ENCODE measurements at regions not wholly inside any gene's neighbourhood (a gene's known extent, or its start where the extent isn't known, plus 50 kb on each side); places are given as distances from the start of the nearest gene placed in this dataset.
"Not testable (repeated sequence)": the region's sequence is repeated elsewhere in the genome, so short reads cannot be mapped to it uniquely, and the experiment has no call there.

DNA sequence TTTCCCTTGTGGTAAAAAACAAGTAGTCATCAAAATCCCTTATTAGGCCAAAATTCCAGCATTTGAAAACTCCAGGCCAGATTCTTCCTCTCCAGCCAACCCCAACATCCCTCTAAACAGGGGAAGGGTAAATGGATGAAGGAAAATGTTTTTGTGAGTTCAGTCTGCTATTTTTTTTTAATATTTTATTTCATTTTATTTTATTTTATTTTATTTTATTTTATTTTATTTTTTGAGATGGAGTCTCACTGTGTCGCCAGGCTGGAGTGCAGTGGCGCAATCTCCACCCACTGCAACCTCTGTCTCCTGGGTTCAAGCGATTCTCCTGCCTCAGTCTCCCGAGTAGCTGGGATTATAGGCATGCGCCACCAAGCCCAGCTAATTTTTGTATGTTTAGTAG is 74.5 kb upstream of the CHST15 start:
- DNase-seq: not testable (repeated sequence)

GRCh38 chr10:124166431-124167125 is 73.2 kb upstream of the CHST15 start:
- no peak for DNase-seq

DNA sequence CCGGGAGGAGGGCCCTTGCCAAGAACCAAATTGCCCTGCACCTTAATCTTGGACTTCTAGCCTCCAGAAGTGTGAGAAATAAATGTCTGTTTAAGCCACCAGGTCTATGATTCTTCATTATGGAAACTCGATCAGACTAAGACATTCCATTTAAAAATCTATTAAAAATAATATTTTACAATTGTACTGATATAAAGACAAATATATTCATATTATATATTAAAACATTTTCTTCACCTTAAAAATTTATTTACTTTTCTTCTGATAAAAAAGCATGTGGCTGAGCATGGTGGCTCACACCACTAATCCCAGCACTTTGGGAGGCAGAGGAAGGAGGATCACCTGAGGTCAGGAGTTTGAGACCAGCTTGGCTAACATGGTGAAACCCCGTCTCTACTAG is 72.4 kb upstream of the CHST15 start:
- DNase-seq: no peak

DNA sequence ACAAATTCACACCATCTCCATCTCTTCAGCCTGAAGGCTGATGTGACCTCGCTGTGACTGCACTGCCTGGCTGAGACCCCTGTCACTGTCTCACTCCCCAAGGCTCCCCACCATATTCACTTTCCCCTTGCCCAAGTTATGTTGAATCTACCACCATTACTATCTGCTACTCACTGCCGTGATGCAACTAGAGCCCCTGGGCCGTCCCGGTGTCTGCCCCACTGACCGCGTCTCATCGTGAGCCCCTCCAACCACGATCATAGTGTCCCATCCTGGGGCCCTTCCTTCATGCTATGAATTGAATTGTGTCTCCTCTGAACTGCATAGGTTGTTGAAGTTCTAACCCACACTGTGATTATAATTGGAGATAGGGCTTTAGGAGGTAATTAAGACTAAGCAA is 71.9 kb upstream of the CHST15 start:
- DNase-seq: no peak

DNA sequence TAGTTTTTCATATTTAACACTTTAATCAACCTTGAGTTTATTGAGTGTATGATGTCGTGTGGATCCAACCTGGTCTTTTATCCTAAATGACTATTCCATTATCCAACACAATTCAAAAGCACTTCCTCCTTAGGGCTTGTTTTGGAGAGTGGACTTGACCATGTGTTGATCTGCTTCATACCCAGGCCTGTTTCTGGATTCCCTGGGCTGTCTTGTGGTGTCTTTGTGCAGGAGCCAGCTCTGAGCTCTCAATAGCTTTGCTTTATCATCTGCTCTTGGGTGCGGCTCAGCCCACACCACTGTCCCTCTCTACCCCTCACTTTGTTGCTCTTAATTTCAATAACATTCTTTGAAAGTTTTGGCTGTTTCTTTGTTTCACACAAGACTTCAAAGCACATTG is 70.9 kb upstream of the CHST15 start:
- DNase-seq: no peak

DNA sequence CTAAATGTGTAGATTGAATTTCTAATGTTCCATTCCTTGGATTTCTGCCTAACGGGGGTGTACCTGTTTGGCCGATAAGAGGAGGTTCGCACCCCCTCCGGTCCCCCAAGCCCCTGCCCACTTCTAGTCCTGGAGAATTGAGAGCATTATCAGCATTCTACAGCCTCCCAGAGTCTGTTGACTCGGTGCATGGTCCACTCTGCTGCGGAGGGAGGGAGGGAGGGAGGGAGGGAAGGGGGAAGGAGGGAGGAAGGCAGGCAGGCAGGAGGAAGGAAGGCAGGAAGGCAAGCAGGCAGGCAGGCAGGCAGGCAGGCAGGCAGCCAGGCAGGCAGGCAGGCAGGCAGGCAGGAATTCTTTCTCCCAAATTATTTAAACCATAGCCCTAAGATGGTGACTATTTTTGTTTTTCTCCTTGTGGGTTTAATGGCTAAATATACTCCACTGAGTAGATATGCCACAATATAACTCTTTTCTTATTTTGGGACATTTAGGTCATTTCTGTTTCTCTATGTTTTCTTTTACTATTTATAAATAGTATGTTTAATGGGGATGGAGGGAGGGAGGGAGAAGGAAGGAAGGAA is 69.5 kb upstream of the CHST15 start:
- DNase-seq: no peak

- DNase-seq: no peak
Observed at GRCh38 chr10:124162136-124162535, 68.7 kb upstream of the CHST15 start.

DNA sequence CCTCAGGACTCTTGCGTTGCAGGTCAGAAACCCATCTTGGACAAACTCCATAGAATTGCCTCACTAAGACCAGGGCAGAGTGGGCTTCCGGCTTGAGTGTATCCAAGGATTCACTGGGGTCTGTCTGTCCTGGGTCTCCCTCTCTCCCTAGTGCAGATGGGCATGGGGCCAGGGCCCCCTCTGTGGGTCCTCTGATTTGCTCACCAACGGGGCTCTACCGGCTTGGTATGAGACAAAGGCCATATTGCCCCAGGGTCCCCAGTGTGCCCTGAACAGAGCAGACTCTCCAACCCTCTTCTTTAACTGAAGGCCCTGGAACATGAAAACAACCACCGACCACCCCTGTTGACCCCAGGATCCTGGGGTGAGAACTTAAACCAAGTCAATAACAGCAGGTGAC is 68.2 kb upstream of the CHST15 start:
- DNase-seq: no peak

DNA sequence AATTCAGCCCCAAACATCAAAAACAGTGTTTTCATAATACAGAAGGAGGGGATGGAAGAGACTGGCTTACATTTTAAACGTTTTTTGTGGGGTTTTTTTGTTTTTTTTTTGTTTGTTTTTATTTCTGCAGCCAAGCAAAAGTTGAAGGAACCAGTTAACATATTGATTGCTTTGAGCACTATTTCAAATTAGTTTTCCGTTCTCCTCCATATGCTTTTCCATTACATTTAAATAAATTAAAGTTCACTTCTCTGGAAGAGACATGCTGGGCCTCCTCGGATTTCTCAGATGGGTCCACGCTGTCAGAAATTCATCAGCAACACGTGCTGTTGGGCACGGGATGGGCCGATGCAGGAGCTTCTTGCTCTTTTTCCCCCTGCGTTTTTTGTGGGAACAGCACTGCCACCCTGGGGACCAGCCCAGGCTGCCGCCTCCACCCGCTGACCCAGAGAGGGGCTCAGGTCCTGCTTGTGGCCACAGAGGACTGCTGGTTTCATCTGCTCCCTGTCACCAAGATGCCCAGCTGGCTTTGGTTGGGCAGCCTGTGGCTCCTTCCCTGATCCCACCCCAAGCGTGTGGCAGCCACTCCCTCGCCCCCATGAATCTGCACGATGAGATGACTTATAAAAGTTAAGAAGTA is 67.7 kb upstream of the CHST15 start:
- DNase-seq: no peak

DNA sequence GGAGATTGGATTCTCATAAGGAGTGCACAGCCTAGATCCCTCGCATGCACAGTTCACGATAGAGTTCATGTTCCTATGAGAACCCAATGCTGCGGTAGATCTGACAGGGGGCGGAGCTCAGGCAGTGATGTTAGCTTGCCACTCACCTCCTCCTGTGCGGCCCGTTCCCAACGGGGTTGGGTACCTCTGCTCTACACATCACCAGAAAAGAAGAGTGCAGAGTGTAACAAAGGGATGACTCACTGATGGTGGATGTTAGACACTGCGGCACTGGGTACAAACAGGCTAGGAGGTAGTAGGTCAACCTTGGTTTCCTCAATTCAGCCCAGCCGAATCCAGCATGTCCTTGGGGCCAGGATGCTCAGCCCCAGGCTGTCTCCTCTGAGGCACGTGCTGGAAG is 66.8 kb upstream of the CHST15 start:
- DNase-seq: no peak

- no peak for DNase-seq
Observed at GRCh38 chr10:124159153-124159552, 65.8 kb upstream of the CHST15 start.

GRCh38 chr10:124158592-124158991 is 65.2 kb upstream of the CHST15 start:
- no peak for DNase-seq

DNA sequence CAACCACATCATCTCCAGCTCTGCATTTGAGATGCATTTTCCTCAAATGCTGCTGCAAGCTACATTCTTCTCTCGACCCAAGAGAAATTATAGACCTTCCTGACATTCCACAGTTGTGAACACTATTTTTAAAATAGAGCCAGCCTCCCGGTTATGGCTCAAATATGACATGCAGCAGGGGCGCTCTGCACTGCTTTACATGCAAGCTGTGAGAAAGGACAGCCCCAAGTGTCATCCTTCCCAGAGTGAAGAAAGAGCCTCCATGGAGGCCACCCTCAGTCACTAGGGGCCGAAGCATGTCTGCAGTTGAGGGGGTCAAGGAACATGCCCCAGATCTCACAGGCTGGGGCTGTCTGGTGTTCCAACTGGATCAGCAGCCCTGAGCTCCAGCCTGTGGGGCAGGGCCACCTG is 63.9 kb upstream of the CHST15 start:
- DNase-seq: no peak

- no peak for DNase-seq
Observed at GRCh38 chr10:124156524-124157260, 63.3 kb upstream of the CHST15 start.

GRCh38 chr10:124155781-124156435 is 62.5 kb upstream of the CHST15 start:
- no peak for DNase-seq

DNA sequence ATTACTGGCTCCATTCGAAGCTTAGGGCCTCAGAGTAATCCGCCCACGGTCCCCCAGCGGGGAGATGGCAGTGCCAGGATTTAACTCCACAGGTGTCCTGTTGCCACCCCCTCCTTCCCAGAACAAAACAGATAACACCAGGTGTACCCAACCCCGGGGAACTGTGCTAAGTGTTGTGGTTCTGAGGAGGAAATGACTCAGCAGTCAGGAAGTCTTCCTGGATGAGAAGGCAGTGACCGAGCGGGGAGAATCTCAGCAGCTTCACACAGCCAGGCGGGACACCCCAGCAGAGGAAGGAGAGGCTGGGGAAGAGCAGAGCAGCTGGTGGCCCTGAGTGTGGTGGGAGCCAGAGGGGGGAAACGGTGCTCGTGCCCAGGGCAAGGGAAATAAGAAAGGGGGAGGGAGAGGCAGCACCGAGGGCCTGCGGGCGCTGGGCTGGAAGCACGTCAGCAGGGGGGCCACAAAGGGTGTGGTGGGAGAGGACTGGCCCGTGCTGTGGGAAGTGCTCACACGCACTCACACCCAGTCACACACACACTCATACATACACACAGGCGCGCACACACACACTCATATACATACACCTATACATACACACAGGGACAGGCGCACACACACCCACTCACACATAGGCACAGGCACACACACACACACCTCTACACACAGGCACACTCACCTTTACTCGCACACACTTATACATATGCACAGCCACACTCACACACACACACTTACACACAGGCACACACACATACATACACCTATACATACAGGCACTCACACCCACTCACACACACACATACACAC is 59.8 kb upstream of the CHST15 start:
- DNase-seq: no peak

DNA sequence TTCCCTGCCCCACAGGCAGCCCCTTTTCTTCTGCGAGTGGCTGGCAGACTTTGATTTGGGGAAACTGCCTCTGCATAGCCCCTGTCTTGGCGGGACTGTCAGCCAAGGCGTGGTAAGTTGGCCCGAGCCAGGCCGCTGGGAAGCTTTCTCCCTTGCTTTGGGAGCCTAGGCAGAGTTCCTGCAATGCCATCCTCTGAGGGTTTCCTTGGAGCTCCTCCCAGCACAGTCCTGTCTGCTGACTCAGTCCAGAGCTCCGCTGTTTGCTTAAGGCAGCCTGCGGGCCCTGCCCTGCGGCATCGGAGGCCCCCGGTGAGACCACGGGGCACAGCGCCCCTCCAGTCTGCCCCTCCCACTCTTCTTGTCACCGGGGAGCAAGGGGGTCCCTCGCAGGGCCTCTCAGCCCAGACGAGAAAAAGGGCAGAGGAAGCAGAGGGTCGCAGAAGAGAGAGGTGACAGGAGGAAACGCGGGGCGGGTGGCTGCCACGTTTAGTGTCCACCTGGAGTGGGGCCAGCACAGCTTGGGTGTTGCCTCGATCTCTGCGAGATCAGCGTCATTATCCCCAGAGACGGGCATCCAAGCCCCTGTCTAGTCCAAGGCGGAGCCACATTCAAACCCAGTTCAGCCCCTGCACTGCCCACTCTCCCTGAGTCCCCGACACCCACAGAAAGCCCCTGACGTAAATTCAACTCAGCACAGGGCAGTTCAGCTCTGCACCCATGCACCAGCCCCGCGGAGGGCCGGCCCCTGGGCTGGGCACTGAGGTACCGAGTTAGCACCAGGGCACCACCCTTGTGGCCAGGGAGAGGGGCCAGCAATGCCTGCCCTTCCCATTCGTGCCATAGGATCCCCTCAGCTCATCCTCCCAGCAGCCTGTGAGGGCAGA is 59.0 kb upstream of the CHST15 start:
- no peak for DNase-seq

GRCh38 chr10:124151466-124152095 is 58.2 kb upstream of the CHST15 start:
- no peak for DNase-seq

DNA sequence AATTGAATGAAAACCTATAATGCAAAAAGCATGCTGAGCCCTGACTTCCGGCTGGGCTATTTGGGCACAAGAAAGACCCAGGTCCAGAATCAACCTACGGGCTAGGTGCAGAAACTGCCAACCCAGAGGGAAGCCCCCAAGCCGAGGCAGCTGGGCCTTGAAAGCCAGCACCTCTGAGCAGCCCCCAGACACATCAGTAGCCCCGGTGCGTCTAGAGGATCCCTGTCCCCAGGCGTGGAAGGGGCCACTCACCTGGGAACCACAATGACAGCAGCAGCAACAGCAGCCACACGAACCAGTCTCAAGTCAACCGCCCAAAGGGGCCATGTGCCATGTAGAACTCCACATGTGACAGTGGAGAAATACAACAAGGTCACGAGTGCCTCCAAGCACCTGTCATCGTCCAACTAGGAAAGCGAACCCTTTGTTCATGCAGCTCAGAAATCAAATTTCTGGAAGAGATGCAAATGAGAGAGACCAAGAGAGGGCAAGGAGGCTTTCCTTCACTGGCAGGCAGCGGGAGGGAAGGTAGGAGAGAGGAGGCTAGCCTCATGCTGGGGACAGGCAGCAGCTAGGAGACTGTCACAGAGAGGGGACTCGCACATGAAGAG is 57.5 kb upstream of the CHST15 start:
- DNase-seq: no peak

All from right lung (tissue), 2 donors.